22Rv1 (cell line): ENCODE measurements at regions not wholly inside any gene's neighbourhood (a gene's known extent, or its start where the extent isn't known, plus 50 kb on each side); places are given as distances from the start of the nearest gene placed in this dataset.

Experiments
- CTCF ChIP-seq: fragments of 450-650 bp; IDR thresholded peaks from 2 replicates; pipeline ENCODE4 v1.5.1; 2017; ENCODE audit warnings: mild to moderate bottlenecking
- ZFX ChIP-seq: fragments of 450-650 bp; IDR thresholded peaks from 2 replicates; pipeline ENCODE4 v1.6.1; 2017; ENCODE audit warnings: antibody characterized with exemption, borderline replicate concordance

GRCh38 chr1:90544356-90544755 is 172.7 kb downstream of the BARHL2 start:
- no peak for TF ChIP-seq CTCF
- TF ChIP-seq ZFX = no peak
